ENCODE measurements at regions not wholly inside any gene's neighbourhood (a gene's known extent, or its start where the extent isn't known, plus 50 kb on each side); places are given as distances from the start of the nearest gene placed in this dataset.

DNA sequence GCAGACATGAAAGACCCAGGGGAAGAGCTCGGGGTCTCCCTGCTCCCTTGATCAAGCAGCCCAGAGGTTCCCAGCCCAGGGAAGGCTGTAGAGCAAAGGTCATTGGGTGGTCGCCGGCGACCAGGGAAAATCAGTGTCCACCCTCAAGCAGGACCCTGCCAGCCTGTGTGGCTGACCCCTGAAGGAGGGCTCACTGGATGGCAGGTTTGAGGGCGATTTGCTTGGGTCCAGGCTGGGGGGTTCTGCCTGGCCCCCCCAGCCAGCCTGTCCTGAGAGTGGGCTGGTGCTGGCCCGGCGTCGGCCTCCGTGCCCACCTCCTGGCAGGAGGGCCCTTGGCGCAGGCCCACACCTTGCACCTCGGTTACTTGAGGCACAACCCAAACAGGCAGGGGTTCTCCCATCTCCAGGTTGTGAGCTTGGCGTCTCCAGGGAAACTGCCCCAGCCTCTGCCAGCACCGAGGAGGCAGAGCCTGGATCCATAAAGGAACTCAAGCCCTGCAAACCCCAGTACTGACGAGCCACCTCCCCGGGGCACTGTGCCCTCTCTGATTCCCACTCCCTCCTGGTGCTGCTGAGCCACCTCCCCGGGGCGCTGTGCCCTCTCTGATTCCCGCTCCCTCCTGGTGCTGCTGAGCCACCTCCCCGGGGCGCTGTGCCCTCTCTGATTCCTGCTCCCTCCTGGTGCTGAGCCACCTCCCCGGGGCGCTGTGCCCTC is 329.0 kb upstream of the SFSWAP start:
- Mint-ChIP-seq H3K4me1 (ENCODE audit: unreplicated experiment) (no peaks in the 10 kb centered on the region), H3K36me3 (ENCODE audit: unreplicated experiment) (no peaks in the 10 kb centered on the region), H3K4me3 (ENCODE audit: unreplicated experiment) (no peak overlapping the region), H3K27me3 (ENCODE audit: unreplicated experiment) (no peaks in the 10 kb centered on the region), H3K27ac (ENCODE audit: unreplicated experiment) (no peak overlapping the region), H3K9me3 (ENCODE audit: unreplicated experiment) (no peaks in the 10 kb centered on the region)
- peak; percentile 74 for DNase-seq (ENCODE audit: extremely low spot score, unreplicated experiment)
- TF ChIP-seq CTCF (IDR thresholded peaks at IDR 0.05), result no peak

- H3K27me3 Mint-ChIP-seq (ENCODE audit: unreplicated experiment), result no peaks in the 10 kb centered on the region
- no peak overlapping the region for H3K27ac Mint-ChIP-seq (ENCODE audit: unreplicated experiment)
- TF ChIP-seq CTCF (IDR thresholded peaks at IDR 0.05), result no peak
- no peaks in the 10 kb centered on the region for H3K9me3 Mint-ChIP-seq (ENCODE audit: unreplicated experiment)
- no peaks in the 10 kb centered on the region for H3K4me1 Mint-ChIP-seq (ENCODE audit: unreplicated experiment)
- no peaks in the 10 kb centered on the region for H3K36me3 Mint-ChIP-seq (ENCODE audit: unreplicated experiment)
- peak; percentile 78 for DNase-seq (ENCODE audit: extremely low spot score, unreplicated experiment)
- H3K4me3 Mint-ChIP-seq (ENCODE audit: unreplicated experiment), result no peak overlapping the region
These were observed 327.6 kb upstream of the SFSWAP start for GRCh38 chr12:131383291-131383690.

GRCh38 chr12:131383741-131384543 is 326.9 kb upstream of the SFSWAP start:
- no peaks in the 10 kb centered on the region for H3K4me1 Mint-ChIP-seq (ENCODE audit: unreplicated experiment)
- TF ChIP-seq CTCF (IDR thresholded peaks at IDR 0.05), result no peak
- H3K27me3 Mint-ChIP-seq (ENCODE audit: unreplicated experiment), result no peaks in the 10 kb centered on the region
- H3K27ac Mint-ChIP-seq (ENCODE audit: unreplicated experiment), result no peak overlapping the region
- H3K4me3 Mint-ChIP-seq (ENCODE audit: unreplicated experiment), result no peak overlapping the region
- peak; percentile 75 for DNase-seq (ENCODE audit: extremely low spot score, unreplicated experiment)
- H3K36me3 Mint-ChIP-seq (ENCODE audit: unreplicated experiment), result no peaks in the 10 kb centered on the region
- no peaks in the 10 kb centered on the region for H3K9me3 Mint-ChIP-seq (ENCODE audit: unreplicated experiment)

- Mint-ChIP-seq H3K27ac (ENCODE audit: unreplicated experiment) (no peak overlapping the region), H3K4me3 (ENCODE audit: unreplicated experiment) (no peak overlapping the region), H3K27me3 (ENCODE audit: unreplicated experiment) (no peaks in the 10 kb centered on the region), H3K4me1 (ENCODE audit: unreplicated experiment) (no peaks in the 10 kb centered on the region), H3K9me3 (ENCODE audit: unreplicated experiment) (no peaks in the 10 kb centered on the region), H3K36me3 (ENCODE audit: unreplicated experiment) (no peaks in the 10 kb centered on the region)
- TF ChIP-seq CTCF (IDR thresholded peaks at IDR 0.05), result no peak
- DNase-seq (ENCODE audit: extremely low spot score, unreplicated experiment), result no peak
These were observed 326.4 kb upstream of the SFSWAP start for GRCh38 chr12:131384544-131384855.
